ENCODE measurements at regions not wholly inside any gene's neighbourhood (a gene's known extent, or its start where the extent isn't known, plus 50 kb on each side); places are given as distances from the start of the nearest gene placed in this dataset.

- H3K27ac ChIP-seq (ENCODE audit: low read length), result peak overlapping the region; percentile 87
- H3K4me3 ChIP-seq (ENCODE audit: low read depth in 2 of 2, low read length in 2 of 2), result no peak overlapping the region
- BruUV-seq (replicated peaks), result no TSS peak
- ATAC-seq (no peak), DNase-seq (ENCODE audit: low read depth, low spot score) (no peak)
- intact Hi-C loops (cut with micrococcal nuclease; ENCODE audit: unreplicated experiment), result no loop called here
- TF ChIP-seq POLR2AphosphoS5 (IDR thresholded peaks at IDR 0.05; ENCODE audit: low read depth, low read length) (no peak), TCF7L2 (IDR thresholded peaks at IDR 0.05; ENCODE audit: low read depth, low read length) (no peak), CTCF (IDR thresholded peaks at IDR 0.05) (no peak), SIN3A (IDR thresholded peaks at IDR 0.05; ENCODE audit: borderline replicate concordance, insufficient read depth, low read depth, low read length) (no peak), REST (IDR thresholded peaks at IDR 0.05; ENCODE audit: insufficient read depth in 1 of 2, low read depth in 2 of 2, low read length in 1 of 2) (no peak)
- in situ Hi-C loops (cut with HindIII; ENCODE audit: low pct_unique_long_range_greater_than_20kb, low sequenced_read_pairs), result no loop called here
- ChIA-PET CTCF (no interaction called here), POLR2A (no interaction called here)
- H3K36me3 ChIP-seq (ENCODE audit: control insufficient read depth, insufficient read depth, low read length), result no peaks in the 10 kb centered on the region
- no peaks in the 10 kb centered on the region for H3K27me3 ChIP-seq (ENCODE audit: control insufficient read depth, insufficient read depth, low read length)
- H3K4me1 ChIP-seq (ENCODE audit: control insufficient read depth, insufficient read depth, low read length), result no peaks in the 10 kb centered on the region
- H3K9me3 ChIP-seq (ENCODE audit: control insufficient read depth, insufficient read depth, low read depth, low read length), result peaks cover 66% of the 10 kb centered on the region
Measured at GRCh38 chr7:116347151-116347832, 137.0 kb downstream of the TES start.

- TF ChIP-seq POLR2AphosphoS5 (IDR thresholded peaks at IDR 0.05; ENCODE audit: low read depth, low read length), result no peak
- TF ChIP-seq SIN3A (IDR thresholded peaks at IDR 0.05; ENCODE audit: borderline replicate concordance, insufficient read depth, low read depth, low read length), result no peak
- in situ Hi-C loops (cut with HindIII; ENCODE audit: low pct_unique_long_range_greater_than_20kb, low sequenced_read_pairs) (no loop called here), intact Hi-C loops (cut with micrococcal nuclease; ENCODE audit: unreplicated experiment) (no loop called here)
- no peaks in the 10 kb centered on the region for H3K27me3 ChIP-seq (ENCODE audit: control insufficient read depth, insufficient read depth, low read length)
- H3K4me1 ChIP-seq (ENCODE audit: control insufficient read depth, insufficient read depth, low read length), result peaks cover 3% of the 10 kb centered on the region; the same call in 1 of the 2 replicates
- no peaks in the 10 kb centered on the region for H3K36me3 ChIP-seq (ENCODE audit: control insufficient read depth, insufficient read depth, low read length)
- peaks cover 64% of the 10 kb centered on the region for H3K9me3 ChIP-seq (ENCODE audit: control insufficient read depth, insufficient read depth, low read depth, low read length)
- POLR2A ChIA-PET, result no interaction called here
- no peak overlapping the region for H3K4me3 ChIP-seq (ENCODE audit: low read depth in 2 of 2, low read length in 2 of 2)
- no TSS peak for BruUV-seq (replicated peaks)
- H3K27ac ChIP-seq (ENCODE audit: low read length), result peak overlapping the region; percentile 87; the same call in 1 of the 2 replicates
- no peak for DNase-seq (ENCODE audit: low read depth, low spot score)
- CTCF ChIA-PET, result no interaction called here
- no peak for ATAC-seq
Measured at GRCh38 chr7:116348346-116348745, 138.0 kb downstream of the TES start.

- no peak for DNase-seq (ENCODE audit: low read depth, low spot score)
- POLR2A ChIA-PET, result interaction anchor here (0.6 to 0.8 kb wide), 4 partner anchors 12 to 147 kb away, joined by 3 to 10 read pairs (median 4); no protein-coding TSS in a partner anchor
- H3K9me3 ChIP-seq (ENCODE audit: control insufficient read depth, insufficient read depth, low read depth, low read length), result peaks cover 39% of the 10 kb centered on the region
- H3K4me1 ChIP-seq (ENCODE audit: control insufficient read depth, insufficient read depth, low read length), result peaks cover 36% of the 10 kb centered on the region
- in situ Hi-C loops (cut with HindIII; ENCODE audit: low pct_unique_long_range_greater_than_20kb, low sequenced_read_pairs) (no loop called here), intact Hi-C loops (cut with micrococcal nuclease; ENCODE audit: unreplicated experiment) (loop anchor here (10.0 kb wide), 1 partner anchor 233 kb away; no protein-coding TSS in a partner anchor)
- H3K4me3 ChIP-seq (ENCODE audit: low read depth in 2 of 2, low read length in 2 of 2), result no peak overlapping the region
- no peaks in the 10 kb centered on the region for H3K36me3 ChIP-seq (ENCODE audit: control insufficient read depth, insufficient read depth, low read length)
- H3K27ac ChIP-seq (ENCODE audit: low read length), result peak overlapping the region; percentile 100
- no TSS peak for BruUV-seq (replicated peaks)
- TF ChIP-seq POLR2AphosphoS5 (IDR thresholded peaks at IDR 0.05; ENCODE audit: low read depth, low read length) (no peak), CTCF (IDR thresholded peaks at IDR 0.05) (no peak), SIN3A (IDR thresholded peaks at IDR 0.05; ENCODE audit: borderline replicate concordance, insufficient read depth, low read depth, low read length) (no peak), REST (IDR thresholded peaks at IDR 0.05; ENCODE audit: insufficient read depth in 1 of 2, low read depth in 2 of 2, low read length in 1 of 2) (no peak), TCF7L2 (IDR thresholded peaks at IDR 0.05; ENCODE audit: low read depth, low read length) (no peak)
- CTCF ChIA-PET, result no interaction called here
- no peaks in the 10 kb centered on the region for H3K27me3 ChIP-seq (ENCODE audit: control insufficient read depth, insufficient read depth, low read length)
- ATAC-seq, result no peak
Measured at GRCh38 chr7:116351966-116352365, 141.6 kb downstream of the TES start.
